Urinary bladder (tissue), 3 donors: ENCODE measurements at regions not wholly inside any gene's neighbourhood (a gene's known extent, or its start where the extent isn't known, plus 50 kb on each side); places are given as distances from the start of the nearest gene placed in this dataset.
A peak's percentile ranks its signal among the peaks of the same experiment; 100 is the strongest.

Source experiments
- DNase-seq: peaks from one replicate; pipeline ENCODE4 v3.0.0-alpha.2; 2015; ENCODE audit errors: extremely low spot score
- H3K27ac ChIP-seq: one replicate; pipeline ENCODE4 v1.5.1; 2013; ENCODE audit warnings: low read depth, mild to moderate bottlenecking, moderate library complexity
- H3K36me3 ChIP-seq: one replicate; pipeline ENCODE4 v1.6.1; 2013; ENCODE audit warnings: mild to moderate bottlenecking, moderate library complexity; ENCODE audit not compliant: insufficient read depth
- H3K4me1 ChIP-seq: one replicate; pipeline ENCODE4 v1.6.1; 2013; ENCODE audit warnings: mild to moderate bottlenecking, moderate library complexity; ENCODE audit not compliant: insufficient read depth
- H3K4me3 ChIP-seq: one replicate; pipeline ENCODE4 v1.5.1; 2013; ENCODE audit warnings: low read depth, low read length
- WGBS: extraction: QIAGEN DNeasy Blood & Tissue Kit; methylation state at CpG from one replicate; pipeline ENCODE4 v1.1.7; 2013; 5-methylcytosine and 5-hydroxymethylcytosine counted together
- donor health status: healthy with polysubstance abuse.
- donor health status: healthy.

DNA sequence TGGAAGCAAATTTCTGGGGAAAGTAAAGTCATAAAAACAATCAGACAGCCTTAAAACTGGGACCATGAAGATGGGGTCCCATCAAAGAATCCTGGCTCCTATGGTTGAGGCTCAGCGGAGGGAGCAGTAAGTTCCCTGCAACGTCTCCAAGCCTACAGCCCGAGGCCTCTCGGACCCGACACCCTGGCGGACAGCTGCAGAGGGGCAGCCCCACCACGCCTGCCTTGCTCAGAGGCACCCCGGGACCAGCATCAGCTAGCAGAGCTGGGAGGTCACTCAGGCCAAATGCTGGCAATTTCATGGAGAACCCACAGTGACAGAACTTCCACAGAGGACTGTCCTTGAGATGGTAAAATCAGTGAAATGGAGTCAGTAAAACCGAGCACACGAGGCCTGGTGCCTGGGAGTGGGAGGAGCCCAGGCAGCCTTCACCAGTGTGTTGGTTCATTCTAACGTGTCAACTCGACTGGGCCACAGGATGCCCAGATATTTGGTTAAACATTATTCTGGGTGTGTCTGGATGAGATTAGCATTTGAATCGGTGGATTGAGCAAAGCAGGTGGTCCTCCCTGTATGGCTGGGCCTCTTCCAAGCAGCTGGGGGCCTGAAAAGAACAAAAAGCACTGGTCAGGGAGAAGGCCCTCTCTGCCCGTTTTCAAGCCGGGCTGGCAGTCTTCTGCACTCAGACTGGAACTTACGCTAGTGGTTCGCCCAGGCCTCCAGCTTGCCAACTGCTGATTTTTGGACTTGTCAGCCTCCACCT is 96.2 kb upstream of the INSIG1 start:
- DNase-seq: no peak
- H3K27ac ChIP-seq: no peak overlapping the region
- H3K36me3 ChIP-seq: no peaks in the 10 kb centered on the region
- 88% methylated on average over 17 of the region's 17 CpGs for WGBS
- H3K4me3 ChIP-seq: no peak overlapping the region
- H3K4me1 ChIP-seq: no peaks in the 10 kb centered on the region

DNA sequence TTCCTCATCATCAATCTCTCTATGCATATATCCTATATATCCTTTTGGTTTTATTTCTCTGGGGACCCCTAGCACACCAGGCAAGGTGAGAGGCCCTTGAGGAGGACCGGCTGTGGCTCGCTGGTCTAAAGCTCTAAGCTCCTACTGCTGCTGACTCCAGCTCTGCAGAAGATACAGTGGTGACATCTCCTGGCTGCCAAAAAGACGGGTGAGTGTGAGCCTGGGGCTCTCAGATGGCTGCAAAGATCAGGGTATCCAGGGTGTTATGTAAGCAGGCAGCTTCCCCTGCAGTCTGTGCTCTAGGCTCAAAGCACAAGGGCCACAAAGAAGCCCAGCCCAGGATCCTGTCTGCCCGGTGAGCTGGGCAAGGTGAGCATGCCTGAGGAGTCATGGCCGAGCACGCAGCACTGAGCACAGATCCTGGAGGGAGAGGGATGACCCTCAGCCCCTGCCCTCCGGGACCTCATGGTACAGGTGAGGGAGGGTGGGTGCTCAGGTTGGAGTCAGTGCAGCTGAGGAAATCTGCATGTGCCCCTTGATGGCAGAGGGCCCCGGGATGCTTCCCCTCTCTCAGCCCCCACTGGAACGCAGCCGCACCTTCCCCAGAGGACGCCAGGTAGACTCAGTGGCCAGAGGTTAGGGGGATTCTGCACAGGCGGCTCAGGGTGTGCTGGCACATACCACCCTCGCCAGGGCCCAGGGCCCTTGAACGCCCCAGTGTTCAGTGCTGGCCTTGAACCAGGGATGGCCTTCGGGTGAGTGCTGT is 95.4 kb upstream of the INSIG1 start:
- no peak for DNase-seq
- H3K4me1 ChIP-seq: no peaks in the 10 kb centered on the region
- whole genome bisulfite sequencing: 89% methylated on average over 15 of the region's 15 CpGs
- H3K4me3 ChIP-seq: no peak overlapping the region
- H3K27ac ChIP-seq: no peak overlapping the region
- no peaks in the 10 kb centered on the region for H3K36me3 ChIP-seq

DNA sequence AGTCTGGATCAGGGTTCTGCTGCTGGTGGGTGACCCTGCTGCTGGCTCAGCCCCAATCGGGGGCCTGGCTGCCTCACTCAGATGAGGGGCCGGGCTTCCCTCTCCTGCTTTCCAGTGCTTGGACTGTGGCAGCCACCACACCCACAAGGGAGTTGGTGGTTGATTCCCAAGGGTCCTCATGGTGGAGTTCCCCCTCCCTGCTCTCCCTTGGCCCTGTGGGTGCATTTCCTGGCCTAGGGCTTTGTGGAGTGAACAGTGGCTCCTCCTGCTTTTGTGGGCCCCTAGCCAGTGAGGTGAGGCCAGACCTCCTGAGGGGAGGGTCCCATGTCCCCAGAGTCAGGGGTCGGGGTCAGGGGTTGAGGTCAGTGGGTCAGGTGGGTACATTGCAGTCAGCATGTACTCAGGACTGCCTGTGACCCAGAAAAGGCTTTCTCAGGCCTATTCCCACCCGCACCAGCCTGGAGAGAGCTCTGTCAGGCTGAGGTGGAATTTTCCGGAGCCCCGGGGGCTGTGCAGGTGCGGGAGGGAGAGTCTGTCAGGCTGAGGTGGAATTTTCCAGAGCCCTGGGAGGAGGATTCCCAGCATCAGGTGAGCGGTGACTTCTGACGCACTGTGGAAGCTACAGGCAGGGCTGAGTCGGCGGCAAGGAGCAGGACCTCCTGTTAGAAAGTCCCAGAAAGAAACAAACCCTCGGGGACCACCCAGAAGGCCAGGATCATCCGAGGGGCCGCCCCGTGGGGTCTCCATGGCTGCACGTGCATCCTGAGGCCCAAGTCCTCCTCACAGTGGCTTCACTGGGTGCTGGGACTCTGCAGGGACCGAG is 94.4 kb upstream of the INSIG1 start:
- no peak for DNase-seq
- 66% methylated on average over 17 of the region's 17 CpGs for WGBS
- Histone ChIP-seq H3K4me1 (no peaks in the 10 kb centered on the region), H3K4me3 (no peak overlapping the region), H3K36me3 (no peaks in the 10 kb centered on the region), H3K27ac (no peak overlapping the region)

DNA sequence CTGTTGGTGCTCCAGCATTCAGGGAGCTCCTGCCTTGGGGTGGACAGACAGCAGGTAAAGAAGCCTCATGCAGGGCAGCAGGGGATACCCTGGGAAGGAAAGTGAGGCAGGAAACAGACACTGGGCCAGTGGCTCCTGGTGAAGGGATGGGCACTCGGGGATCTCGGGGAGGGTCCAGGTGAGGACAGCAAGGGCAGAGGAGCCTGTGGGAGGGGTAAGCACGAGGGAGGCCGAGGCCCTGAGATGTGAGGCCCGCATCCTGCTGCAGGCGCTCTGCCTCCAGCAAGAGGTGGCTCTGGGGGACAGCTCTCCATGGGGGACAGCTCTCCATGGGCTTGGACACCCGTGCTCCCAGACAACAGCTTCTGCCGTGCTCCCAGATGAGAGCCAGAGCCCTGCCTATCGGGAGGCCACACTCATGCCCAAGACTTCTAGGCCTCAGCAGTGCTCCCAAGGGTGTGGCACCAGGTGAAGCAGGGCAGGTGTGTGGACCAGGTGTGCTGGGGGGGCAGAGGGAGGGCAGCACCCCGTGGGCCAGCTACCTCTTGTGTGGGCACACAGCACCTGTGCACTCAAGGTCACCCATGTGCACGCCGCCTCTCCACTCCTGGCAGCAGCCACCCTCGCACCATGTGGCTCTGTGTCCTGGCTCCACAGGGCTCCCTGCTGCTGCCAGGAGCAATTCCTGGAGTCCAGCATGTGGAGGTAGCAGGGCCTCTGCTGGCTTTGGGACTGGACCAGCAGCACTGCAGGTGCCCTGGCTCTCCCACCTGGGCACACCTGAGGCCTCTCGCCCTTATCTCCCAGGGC is 93.6 kb upstream of the INSIG1 start:
- DNase-seq: no peak
- no peaks in the 10 kb centered on the region for H3K4me1 ChIP-seq
- no peak overlapping the region for H3K4me3 ChIP-seq
- no peak overlapping the region for H3K27ac ChIP-seq
- 89% methylated on average over 14 of the region's 14 CpGs for WGBS
- no peaks in the 10 kb centered on the region for H3K36me3 ChIP-seq

DNA sequence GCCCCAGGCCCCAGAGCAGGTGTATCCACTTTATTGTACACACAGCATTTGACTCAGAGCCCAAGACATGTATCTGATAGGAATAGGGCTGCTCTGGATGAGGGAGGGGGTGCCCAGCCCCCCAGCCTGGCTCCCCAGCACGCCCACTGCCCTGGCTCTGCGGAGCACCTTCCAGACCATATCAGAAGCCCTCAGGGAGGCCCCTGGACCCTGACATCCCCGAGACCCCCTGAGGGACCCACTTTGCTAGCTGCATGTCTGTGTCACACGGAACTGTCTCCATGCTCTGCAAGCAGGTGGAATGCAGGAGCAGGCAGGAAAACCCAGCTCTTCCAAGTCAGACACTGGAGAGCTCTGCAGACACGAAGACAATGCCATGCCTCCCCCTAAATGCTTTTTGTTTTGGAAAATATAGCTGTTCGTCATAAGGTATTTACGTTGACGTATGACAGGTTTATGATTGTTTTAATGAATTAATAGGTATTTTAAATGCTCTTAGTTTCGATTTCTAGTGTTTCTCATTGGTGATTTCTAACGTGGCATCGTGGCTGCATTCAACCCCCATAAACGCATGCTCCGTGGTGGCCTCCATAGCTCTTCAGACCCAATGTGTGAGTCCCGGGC is 92.8 kb upstream of the INSIG1 start:
- no peaks in the 10 kb centered on the region for H3K4me1 ChIP-seq
- no peaks in the 10 kb centered on the region for H3K36me3 ChIP-seq
- H3K27ac ChIP-seq: no peak overlapping the region
- 55% methylated on average over 14 of the region's 14 CpGs for WGBS
- no peak for DNase-seq
- H3K4me3 ChIP-seq: no peak overlapping the region

DNA sequence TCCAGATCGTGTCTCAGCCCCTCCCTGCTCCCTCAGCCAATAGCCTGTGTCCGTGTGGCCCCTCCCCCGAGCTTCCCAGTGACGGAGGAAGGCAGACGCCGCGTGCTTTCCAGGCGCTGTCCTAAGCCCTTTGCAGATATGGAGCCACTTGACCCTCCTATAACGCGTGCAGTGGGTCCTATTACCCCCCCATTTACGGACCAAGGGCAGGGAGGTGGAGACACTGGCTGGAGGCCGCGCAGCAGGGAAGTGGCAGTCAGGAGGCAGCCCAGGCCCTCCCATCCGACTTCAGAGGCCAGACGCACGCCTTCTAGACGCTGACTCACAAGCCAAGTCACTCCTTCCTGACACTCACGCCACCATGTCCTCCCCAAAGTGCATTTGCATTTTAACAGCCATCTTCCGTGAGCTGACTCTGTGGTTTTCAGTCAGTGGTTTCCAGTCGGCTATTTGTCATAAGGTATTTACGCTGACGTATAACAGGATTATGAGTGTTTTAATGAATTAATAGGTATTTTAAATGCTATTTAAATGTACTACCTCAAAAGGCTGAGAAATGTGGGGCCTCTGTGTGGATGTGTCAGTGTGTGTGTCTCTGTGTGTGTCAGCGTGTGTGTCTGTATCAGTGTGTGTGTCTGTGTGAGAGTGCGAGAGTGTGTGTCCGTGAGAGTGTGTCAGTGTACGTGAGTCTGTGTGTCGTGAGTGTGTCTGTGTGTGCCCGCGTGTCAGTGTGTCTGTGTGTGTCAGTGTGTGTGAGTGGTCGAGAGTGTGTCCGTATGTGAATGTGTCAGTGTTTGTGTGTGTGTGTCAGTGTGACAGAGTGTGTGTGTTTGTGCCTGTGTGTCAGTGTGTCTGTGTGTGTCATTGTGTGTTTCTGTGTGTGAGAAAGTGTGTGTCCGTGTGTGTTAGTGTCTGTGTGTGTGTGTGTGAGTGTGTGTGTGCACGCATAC is 92.0 kb upstream of the INSIG1 start:
- 43% methylated on average over 33 of the region's 33 CpGs for WGBS
- Histone ChIP-seq H3K4me1 (no peaks in the 10 kb centered on the region), H3K36me3 (no peaks in the 10 kb centered on the region), H3K27ac (peak overlapping the region; percentile 35), H3K4me3 (peak overlapping the region; percentile 17)
- no peak for DNase-seq

DNA sequence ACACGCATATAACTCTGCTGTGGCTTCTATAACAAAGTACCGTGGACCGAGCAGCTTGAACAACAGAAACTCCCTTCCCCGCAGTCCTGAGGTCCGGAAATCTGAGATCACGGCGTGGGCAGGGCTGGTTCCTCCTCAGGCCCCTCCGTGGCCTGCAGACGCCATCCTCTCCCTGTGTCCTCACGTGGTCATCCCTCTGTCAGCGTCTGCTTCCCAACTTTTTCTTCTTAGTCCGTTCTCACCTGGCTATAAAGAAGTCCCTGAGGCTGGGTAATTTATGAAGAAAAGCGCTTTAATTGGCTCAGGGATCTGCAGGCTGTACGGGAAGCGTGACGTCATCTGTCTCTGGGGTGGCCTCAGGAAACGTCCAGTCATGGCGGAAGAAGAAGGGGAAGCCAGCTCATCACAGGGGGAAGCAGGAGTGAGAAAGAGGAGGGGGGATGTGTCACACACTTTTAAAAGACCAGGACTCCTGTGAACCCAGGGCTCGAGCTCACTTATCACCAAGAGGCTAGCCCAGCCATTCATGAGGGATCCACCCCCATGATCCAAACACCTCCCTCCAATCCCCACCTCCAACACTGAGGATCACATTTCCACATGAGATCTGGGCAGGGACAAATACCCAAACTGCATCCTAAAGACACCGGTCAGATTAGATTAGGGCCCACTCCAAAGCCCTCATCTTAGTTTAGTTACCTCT is 91.2 kb upstream of the INSIG1 start:
- DNase-seq: no peak
- 52% methylated on average over 20 of the region's 20 CpGs for WGBS
- Histone ChIP-seq H3K4me3 (no peak overlapping the region), H3K36me3 (no peaks in the 10 kb centered on the region), H3K27ac (no peak overlapping the region), H3K4me1 (no peaks in the 10 kb centered on the region)

GRCh38 chr7:155207326-155208002 is 90.2 kb upstream of the INSIG1 start:
- Histone ChIP-seq H3K36me3 (no peaks in the 10 kb centered on the region), H3K27ac (no peak overlapping the region), H3K4me3 (no peak overlapping the region), H3K4me1 (no peaks in the 10 kb centered on the region)
- 75% methylated on average over 13 of the region's 13 CpGs for WGBS
- no peak for DNase-seq

DNA sequence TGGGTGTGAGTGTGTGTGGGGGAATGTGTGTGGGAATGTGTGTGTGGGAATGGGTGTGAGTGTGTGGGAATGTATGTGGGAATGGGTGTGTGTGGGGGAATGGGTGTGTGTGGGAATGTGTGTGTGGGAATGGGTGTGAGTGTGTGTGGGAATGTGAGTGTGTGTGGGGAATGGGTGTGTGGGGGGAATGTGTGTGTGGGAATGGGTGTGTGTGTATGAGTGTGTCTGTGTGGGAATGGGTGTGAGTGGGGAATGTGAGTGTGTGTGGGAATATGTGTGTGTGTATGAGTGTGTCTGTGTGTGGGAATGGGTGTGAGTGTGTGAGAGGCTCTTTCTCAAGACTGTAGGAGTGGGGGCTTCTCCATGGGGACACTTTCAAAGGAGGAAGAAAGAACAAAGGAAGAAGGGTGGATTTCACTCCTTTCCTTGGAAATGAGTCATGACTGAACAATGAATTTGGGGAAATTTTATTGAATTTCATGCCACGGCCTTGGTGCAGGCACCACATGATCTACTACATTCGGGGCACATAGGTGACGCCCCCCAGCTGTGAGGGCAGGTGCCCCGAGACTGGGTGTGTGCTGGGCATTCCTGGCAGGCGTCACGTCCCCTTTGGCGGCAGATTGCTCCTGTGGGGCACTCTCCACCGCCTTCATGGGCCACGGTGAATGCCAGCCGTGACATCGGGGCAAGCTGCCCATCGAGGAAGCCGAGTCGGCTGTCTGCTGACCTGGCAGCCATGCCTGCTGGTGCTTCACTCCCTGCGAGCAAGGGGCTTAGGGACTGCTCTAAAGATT is 88.8 kb upstream of the INSIG1 start:
- H3K27ac ChIP-seq: no peak overlapping the region
- no peaks in the 10 kb centered on the region for H3K36me3 ChIP-seq
- H3K4me1 ChIP-seq: no peaks in the 10 kb centered on the region
- no peak for DNase-seq
- 75% methylated on average over 15 of the region's 15 CpGs for WGBS
- no peak overlapping the region for H3K4me3 ChIP-seq

GRCh38 chr7:155209478-155210319 is 88.0 kb upstream of the INSIG1 start:
- no peak overlapping the region for H3K27ac ChIP-seq
- no peak for DNase-seq
- H3K4me1 ChIP-seq: no peaks in the 10 kb centered on the region
- no peak overlapping the region for H3K4me3 ChIP-seq
- 54% methylated on average over 21 of the region's 21 CpGs for WGBS
- H3K36me3 ChIP-seq: no peaks in the 10 kb centered on the region
